ENCODE measurements at regions not wholly inside any gene's neighbourhood (a gene's known extent, or its start where the extent isn't known, plus 50 kb on each side); places are given as distances from the start of the nearest gene placed in this dataset.

- ATAC-seq (ENCODE audit: poor library complexity), result no peak
- H3K9me3 ChIP-seq (ENCODE audit: control insufficient read depth in 1 of 2, insufficient read depth in 1 of 2, low read length in 2 of 2), result no peaks in the 10 kb centered on the region
- Mint-ChIP-seq H3K4me1 (ENCODE audit: low read depth) (no peaks in the 10 kb centered on the region), H3K27ac (no peak overlapping the region), H3K9me3 (no peaks in the 10 kb centered on the region), H3K36me3 (ENCODE audit: low read depth) (no peaks in the 10 kb centered on the region), H3K27me3 (no peaks in the 10 kb centered on the region), H3K4me3 (no peak overlapping the region)
- H3K36me3 ChIP-seq (ENCODE audit: insufficient read depth, low read length), result no peaks in the 10 kb centered on the region
- no peak for TF ChIP-seq CTCF (IDR thresholded peaks at IDR 0.05)
- intact Hi-C loops (cut with DNase I, micrococcal nuclease), result no loop called here
- DNase-seq, result no peak
- H3K4me3 ChIP-seq (ENCODE audit: low read length), result no peak overlapping the region
- H3K27ac ChIP-seq (ENCODE audit: low read depth in 1 of 2, low read length in 2 of 2), result no peak overlapping the region
- no peaks in the 10 kb centered on the region for H3K4me1 ChIP-seq (ENCODE audit: insufficient read depth, low read length)
- POLR2A ChIA-PET, result no interaction called here
- no peaks in the 10 kb centered on the region for H3K27me3 ChIP-seq (ENCODE audit: control insufficient read depth in 1 of 2, insufficient read depth in 2 of 2, low read length in 2 of 2)
- CTCF ChIA-PET, result no interaction called here
Measured at GRCh38 chr2:75338461-75338860, 139.1 kb upstream of the TACR1 start.

- H3K9me3 Mint-ChIP-seq, result no peaks in the 10 kb centered on the region
- H3K9me3 ChIP-seq (ENCODE audit: control insufficient read depth in 1 of 2, insufficient read depth in 1 of 2, low read length in 2 of 2), result no peaks in the 10 kb centered on the region
- no peaks in the 10 kb centered on the region for H3K4me1 Mint-ChIP-seq (ENCODE audit: low read depth)
- intact Hi-C loops (cut with DNase I, micrococcal nuclease), result no loop called here
- no peak overlapping the region for H3K4me3 Mint-ChIP-seq
- no peaks in the 10 kb centered on the region for H3K27me3 ChIP-seq (ENCODE audit: control insufficient read depth in 1 of 2, insufficient read depth in 2 of 2, low read length in 2 of 2)
- TF ChIP-seq CTCF (IDR thresholded peaks at IDR 0.05), result no peak
- CTCF ChIA-PET, result no interaction called here
- no peaks in the 10 kb centered on the region for H3K36me3 ChIP-seq (ENCODE audit: insufficient read depth, low read length)
- ATAC-seq (ENCODE audit: poor library complexity), result no peak
- H3K27ac Mint-ChIP-seq, result no peak overlapping the region
- no peaks in the 10 kb centered on the region for H3K27me3 Mint-ChIP-seq
- no peak overlapping the region for H3K4me3 ChIP-seq (ENCODE audit: low read length)
- POLR2A ChIA-PET, result no interaction called here
- no peak overlapping the region for H3K27ac ChIP-seq (ENCODE audit: low read depth in 1 of 2, low read length in 2 of 2)
- H3K4me1 ChIP-seq (ENCODE audit: insufficient read depth, low read length), result no peaks in the 10 kb centered on the region
- H3K36me3 Mint-ChIP-seq (ENCODE audit: low read depth), result no peaks in the 10 kb centered on the region
- DNase-seq, result no peak
Measured at GRCh38 chr2:75337619-75338018, 138.3 kb upstream of the TACR1 start.

- ChIA-PET CTCF (no interaction called here), POLR2A (no interaction called here)
- Histone ChIP-seq H3K27ac (ENCODE audit: low read depth in 1 of 2, low read length in 2 of 2) (no peak overlapping the region), H3K4me3 (ENCODE audit: low read length) (no peak overlapping the region), H3K36me3 (ENCODE audit: insufficient read depth, low read length) (no peaks in the 10 kb centered on the region), H3K4me1 (ENCODE audit: insufficient read depth, low read length) (no peaks in the 10 kb centered on the region), H3K9me3 (ENCODE audit: control insufficient read depth in 1 of 2, insufficient read depth in 1 of 2, low read length in 2 of 2) (no peaks in the 10 kb centered on the region), H3K27me3 (ENCODE audit: control insufficient read depth in 1 of 2, insufficient read depth in 2 of 2, low read length in 2 of 2) (no peaks in the 10 kb centered on the region)
- ATAC-seq (ENCODE audit: poor library complexity), result no peak
- no peak for TF ChIP-seq CTCF (IDR thresholded peaks at IDR 0.05)
- Mint-ChIP-seq H3K4me3 (no peak overlapping the region), H3K9me3 (no peaks in the 10 kb centered on the region), H3K27me3 (no peaks in the 10 kb centered on the region), H3K27ac (no peak overlapping the region), H3K4me1 (ENCODE audit: low read depth) (no peaks in the 10 kb centered on the region), H3K36me3 (ENCODE audit: low read depth) (no peaks in the 10 kb centered on the region)
- intact Hi-C loops (cut with DNase I, micrococcal nuclease), result no loop called here
- no peak for DNase-seq
Measured at GRCh38 chr2:75337016-75337415, 137.7 kb upstream of the TACR1 start.

Data from CD4-positive, alpha-beta T cell (primary cell).